GM19238 (cell line): ENCODE measurements at regions not wholly inside any gene's neighbourhood (a gene's known extent, or its start where the extent isn't known, plus 50 kb on each side); places are given as distances from the start of the nearest gene placed in this dataset.
"Not testable (repeated sequence)": the region's sequence is repeated elsewhere in the genome, so short reads cannot be mapped to it uniquely, and the experiment has no call there.

Experiments used
- DNase-seq: peaks from one replicate; pipeline ENCODE4 v3.0.0; 2011; ENCODE audit warnings: low spot score; ENCODE audit not compliant: insufficient read length

DNA sequence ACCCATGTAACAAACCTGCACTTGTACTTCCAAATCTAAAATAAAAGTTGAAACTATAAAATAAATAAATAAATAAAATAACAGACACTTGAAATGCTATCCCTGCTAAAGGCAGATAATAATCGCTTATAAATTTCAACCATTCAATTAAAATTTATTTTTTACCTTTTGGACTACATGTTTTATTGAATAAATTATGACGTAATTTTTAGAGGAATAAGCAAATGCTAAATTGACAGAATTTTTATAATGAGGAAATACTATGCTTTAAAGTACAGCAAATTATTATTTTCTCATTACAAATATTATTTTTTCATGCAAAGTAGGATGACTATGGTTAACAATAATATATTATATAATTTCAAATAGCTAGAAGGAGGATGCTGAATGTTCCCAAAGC lies 658.6 kb upstream of the LMO3 start:
- DNase-seq, result no peak

DNA sequence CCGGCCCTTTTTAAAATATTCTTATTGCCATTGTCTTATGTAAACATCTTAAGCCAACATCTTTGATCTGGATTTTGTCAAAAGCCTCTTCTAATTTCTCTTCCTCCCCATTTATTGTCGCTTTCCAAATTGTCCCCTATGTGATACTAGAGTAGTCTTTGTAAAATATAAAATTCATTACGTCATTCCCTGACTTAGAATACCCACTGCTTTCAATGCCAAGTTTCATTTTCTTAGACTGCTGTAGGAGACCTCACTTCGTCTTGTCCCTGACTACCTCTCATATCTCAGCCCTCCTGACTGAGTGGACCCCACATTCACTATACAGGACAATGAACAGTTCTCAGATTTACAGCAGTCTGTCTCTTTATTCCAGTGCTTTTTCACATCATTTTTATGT lies 633.9 kb upstream of the LMO3 start:
- no peak for DNase-seq

DNA sequence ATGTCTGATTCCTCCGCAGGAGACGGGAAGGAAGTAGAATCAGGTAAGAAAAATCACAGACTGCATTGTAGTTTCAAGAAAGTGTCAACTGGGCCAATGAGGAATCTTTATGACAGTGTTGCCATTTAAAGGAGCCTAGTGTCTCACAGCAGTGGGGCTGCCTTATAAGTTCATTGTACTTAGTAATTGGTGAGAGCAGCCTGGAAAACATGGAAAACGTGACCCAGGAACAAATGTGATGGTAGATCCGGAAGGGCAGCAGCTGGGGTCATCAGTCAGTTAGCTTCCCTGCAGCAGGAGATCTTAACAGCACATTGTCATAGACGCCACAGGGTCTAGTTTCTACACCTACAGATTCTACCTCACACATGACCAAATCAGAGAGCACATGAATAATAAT lies 630.0 kb upstream of the LMO3 start:
- DNase-seq, result no peak

DNA sequence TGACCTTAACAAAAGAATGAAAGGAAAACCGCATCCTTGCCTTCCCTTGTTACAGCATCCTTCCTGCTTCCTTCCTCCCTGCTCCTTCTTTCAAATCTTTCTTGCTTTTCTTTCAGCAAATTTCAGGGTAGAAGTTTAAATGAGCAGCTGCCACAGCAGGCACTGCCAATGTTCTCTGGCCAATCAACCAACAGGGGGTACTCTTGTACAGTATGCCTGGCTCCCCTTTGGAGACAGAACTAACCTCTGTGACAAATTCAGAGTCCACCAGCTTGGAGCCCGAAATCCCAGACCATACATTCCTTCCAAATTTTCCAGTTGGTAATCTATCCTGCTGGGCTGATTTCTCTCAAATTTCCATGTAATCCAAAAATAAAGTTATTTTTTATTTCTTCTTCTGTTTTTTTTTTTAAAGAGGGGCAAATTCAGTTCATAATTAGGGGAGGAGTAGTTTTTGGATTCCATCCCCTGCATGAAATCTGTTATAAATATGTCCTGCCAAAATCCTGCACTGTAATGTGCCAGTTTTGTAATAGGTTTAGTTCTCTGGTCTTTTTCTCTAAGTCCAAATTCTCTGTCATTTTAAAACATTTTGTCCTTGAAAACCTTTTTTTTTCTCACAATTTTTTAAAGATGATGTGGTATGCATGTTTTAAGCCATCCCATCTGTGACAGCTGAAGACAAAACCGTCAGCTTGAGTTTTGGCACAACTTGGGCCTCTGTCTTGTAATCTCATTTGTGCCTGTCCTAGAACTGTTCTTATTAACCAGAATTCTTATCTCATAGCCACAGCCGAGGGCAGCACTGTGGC lies 610.0 kb upstream of the LMO3 start:
- no peak for DNase-seq

DNA sequence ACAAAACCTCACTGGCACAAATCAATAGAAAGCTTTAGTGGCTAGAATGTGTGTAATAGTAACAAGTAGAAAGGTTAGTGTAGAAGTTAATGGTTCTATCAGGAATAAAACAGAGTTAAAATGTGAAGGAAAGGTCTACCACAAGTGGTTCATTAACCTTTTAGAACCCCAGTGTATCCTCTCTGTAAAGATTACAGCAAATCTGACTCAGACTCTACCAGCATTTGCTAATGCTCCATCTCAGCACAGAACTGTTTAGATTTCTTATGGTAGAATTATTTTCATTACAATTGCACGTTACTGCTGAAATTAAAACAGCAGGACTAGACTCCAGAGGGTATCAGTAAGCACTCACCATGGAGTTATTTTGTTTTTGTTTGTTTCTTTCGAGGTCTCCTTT lies 609.0 kb upstream of the LMO3 start:
- DNase-seq, result no peak

DNA sequence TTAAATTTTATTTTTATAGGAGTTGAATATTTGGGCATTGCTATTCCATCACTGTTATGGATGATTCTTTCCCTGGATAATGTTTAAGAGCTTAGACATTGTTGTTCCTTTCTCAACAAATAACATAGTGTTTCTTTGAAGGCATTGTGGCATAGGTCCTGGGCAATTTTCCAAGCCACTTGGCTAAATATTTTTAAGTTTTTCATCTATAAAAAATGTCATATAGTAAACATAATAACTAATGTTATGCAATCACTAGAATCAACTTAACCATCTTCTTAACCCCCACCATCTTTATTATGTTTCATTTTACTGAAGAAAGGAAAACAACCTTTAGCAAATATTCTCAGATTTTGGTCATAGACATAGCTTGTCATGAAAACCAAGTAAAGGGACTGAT lies 600.6 kb upstream of the LMO3 start:
- no peak for DNase-seq

DNA sequence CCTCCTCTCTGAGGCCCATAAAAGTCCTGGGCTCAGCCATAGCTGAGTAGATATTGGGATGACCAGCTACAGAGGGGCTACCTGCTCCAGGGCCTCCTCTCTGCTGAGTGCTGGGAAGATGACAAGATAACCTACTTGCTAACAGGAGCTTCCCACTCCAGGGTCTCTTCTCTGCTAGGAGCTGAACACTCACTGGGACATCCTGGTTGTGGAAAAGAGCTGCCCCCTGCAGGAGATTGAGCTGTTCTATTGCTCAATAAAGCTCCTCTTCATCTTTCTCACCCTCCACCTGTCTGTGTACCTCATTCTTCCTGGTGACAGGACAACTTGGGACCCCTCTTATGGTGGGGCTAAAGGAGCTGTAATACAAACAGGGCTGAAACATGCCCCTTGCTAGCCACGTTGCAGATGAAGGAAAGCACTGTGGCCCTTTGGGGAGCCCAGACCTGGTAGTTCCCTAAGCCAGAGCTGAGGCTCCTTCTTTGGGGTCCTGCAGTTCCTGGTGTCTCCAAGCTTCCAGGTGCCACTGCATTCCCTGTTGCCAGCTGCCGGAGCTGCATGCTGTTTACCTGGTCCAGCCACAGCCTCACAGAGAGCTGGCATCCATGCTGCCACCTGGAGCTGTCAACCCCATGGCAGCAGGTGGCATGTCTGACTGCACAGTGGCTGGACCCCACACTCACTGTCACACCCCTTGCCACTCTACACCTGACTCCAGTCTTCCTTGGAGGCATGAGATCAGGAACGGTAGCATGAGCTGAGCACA lies 598.5 kb upstream of the LMO3 start:
- no peak for DNase-seq

DNA sequence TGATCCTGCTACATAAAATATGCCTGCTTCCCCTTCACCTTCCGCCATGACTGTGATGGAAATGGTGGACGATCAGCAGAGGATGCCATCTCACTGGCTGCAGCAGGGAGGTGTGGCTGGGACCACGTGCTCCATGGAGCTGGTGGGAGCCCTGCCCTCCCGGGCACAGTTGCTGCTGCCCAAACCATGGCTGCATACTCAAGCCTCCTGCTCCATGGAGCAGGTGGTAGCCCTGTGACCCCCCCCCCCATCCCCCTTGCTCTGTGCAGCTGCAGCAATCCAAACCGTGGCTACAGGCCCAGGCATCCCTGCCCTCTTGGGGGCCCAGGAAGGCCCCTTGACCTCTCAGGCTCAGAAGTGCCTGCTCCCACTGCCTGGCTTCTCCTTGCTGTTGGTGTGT lies 597.5 kb upstream of the LMO3 start:
- DNase-seq, result no peak

DNA sequence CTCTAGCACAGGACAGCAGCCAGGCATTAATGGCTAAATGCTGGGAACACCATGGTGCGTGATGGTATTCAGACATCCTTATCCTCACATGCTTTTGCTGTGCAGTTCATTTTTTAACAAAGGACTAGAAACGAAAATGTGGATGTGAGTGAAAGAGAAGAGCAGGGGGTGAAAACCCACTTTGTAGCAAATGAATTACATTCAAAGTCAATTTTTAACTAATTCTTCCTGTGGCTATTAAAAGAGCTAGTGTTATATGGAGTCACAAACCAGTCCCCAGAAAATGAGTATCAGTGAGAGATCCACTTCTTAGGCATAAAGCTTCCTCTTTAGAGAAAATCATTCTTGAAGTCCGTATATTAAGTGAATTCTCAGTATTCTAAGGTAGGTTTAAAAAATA lies 592.0 kb upstream of the LMO3 start:
- DNase-seq, result no peak

DNA sequence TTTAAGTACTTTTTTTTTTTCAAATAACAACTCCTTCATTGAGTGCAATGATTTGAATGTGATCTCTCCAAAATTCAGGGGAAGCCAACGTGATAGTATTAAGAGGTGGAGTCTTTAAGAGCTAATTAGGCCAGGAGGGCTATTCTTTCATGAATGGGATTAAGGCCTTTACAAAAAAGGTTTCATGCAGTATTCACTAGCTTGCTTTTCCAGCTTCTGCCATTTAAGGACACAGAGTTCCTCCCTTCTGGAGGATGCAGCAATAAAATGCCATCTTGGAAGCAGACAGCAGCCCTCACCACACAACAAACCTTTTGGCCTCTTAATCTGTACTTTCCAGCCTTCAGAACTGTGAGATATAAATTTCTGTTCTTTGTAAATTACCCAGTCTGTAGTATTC lies 586.8 kb upstream of the LMO3 start:
- no peak for DNase-seq

DNA sequence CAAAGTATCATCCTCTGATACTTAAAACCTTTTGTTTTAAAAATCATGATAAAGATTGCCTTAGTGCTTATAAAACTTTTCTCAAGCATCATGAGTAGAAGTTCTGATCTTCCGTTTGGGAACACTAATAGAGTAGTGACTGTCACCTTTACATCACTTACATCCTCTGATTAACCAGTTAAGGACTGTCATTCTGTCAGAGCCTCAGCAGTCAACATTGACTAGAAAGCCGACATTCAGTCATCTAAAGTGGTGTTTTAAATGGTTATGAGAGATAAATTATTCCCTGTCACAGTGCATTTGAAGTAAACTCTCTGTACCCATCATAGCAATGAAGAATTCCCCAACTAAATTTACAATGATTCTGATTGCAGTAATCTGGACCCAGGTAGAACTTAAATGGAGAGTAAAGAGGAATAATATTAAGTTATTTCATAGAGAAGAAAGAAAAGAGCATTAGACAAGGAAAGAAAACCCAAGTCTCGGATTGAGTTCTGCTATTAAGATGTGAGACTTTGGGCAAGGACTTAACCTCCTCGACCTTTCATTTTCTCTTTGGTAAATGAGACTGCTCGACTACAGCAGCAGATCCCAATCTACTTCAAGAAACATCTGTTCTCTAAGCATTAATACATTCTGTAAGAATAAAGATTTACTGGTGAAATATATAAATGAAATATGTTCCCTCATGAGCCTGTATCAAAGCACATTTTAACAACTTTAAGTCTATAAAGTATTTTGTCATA lies 563.9 kb upstream of the LMO3 start:
- no peak for DNase-seq

DNA sequence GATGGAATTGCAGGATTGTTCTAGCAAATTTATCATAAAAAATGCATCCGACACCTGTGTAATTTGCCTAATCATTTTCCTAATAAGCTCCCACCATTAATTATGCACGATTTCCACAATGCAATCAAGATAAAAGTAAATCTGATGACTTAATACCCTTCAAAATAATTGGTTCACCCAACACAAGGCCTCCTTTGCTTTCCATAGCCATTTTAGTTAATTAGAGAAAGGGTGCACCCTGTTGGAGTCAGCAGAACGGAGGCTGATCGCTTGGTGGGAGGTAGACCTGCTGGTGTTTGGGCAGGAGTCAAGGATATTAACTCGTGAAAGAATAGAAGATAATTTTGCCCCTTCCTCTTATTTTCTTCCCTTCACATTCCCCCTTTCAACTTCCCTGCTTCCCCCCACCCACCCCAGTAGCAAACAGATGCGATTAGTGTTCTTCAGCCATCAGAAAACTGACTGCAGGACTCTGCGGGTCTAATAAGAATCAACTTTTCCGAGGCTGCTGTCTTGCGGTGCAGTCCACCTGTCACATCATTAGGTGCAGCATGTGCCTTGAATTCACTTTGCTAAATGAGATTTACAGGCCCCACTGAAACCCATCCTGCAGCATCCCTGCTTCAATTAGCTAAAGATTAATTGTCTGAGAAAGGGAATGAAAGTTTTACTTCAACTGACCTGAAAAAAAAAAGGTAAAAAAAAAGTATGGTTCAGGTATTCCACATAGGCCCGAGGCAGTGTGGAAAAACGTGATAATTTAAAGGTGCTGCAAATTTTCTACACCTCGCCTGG lies 553.7 kb upstream of the LMO3 start:
- DNase-seq, result no peak

DNA sequence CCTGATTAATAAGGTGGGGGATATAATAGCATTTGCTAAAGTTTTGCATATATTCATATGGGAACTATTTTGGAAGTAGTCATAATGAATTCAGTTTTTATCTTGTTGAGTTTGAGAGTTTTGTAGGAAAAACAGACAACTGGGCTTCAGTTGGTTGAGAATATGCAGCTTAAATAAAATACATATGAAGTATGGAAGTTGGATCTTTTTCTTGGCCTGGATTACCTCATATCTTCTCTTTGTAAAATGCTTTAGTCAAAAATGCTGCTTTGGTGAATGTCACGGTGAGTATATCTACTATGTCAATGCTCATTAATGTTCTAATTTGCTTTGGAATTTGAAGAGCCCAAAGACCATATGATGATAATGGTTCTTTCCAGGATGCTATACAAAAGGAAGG lies 552.2 kb upstream of the LMO3 start:
- DNase-seq, result no peak

DNA sequence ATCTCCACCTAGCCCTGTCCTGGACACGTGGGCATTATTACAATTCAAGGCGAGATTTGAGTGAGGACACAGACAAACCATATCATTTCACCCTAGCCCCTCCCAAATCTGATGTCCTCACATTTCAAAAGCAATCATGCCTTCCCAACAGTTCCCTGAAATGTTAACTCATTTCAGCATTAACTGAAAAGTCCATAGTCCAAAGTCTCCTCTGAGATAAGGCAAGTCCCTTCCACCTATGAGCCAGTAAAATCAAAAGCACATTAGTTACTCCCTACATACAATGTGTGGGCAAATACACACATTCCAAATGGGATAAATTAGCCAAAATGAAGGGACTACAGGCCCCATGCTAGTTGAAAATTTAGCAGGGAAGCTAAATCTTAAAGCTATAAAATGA lies 546.0 kb upstream of the LMO3 start:
- no peak for DNase-seq

DNA sequence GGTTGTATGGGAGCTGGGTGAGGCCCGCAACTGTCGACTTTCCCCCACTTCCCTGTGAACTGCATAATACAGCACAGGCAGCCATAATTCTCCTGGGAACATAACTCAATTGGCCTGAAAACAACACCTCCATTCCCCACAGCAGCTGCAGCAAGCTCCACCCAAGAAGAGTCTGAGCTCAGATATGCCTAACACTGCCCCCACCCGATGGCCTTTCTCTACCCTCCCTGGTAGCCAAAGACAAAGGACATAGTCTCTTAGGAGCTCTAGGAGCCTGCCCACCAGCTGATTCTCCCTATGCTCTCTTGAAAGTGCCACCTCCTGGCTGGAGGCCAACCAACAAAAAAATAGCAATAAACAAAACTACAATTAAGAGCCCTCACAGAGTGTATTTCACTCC lies 542.7 kb upstream of the LMO3 start:
- no peak for DNase-seq

DNA sequence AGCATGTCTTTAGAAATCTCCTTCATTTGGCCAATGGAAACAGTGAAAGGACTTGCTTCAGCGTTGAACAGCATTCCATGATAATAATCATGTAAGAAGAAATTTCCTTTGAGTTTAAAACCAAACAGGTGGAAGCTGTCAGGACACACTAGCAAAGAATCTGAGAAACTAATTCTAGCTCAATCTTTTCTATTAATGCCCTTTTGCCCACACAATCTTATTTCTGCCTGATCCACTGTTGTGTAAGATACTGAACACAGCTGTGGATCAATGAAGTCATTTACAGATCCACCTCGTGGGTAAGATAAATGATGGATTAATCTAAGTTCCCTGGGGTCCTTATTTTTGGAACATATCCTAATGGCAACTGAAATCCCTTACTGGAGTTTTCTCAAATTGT lies 536.9 kb upstream of the LMO3 start:
- no peak for DNase-seq

DNA sequence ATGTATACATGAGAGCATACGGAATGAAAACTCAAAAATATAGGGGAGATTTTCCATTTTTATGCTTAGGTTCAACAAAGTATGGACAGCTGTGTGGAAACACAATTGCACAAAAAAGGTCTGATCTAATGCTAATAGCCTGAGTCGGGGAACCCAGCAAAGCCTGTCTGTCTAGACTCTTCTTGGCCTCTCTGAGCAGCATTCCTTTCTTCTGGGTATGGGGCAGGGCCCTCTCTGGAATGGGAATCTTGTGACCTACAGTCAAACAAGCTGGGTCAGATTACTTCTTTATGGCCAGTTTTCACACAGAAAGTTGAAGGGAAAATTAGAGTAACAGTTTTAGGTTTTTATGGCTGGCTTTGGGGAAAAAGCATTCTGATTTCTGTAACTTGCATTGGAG lies 534.0 kb upstream of the LMO3 start:
- no peak for DNase-seq

DNA sequence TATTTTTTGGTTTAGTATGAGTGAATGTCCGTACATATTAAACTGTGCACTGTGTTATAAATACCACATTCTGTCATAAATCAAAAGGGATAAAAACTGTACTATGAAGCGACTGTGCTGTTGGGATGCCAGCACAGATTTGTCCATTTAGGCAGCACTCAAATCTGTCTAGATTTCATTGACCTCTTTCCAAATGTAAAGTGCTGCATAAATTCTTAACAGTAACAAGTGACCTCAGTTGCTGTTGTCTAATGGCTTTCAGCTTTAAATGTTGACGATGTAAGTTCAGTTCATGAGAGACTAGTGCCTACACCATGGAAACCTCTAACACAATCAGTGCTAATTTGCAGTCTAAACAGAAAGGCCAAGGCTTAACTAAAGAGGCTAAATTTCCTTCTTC lies 531.4 kb upstream of the LMO3 start:
- no peak for DNase-seq

DNA sequence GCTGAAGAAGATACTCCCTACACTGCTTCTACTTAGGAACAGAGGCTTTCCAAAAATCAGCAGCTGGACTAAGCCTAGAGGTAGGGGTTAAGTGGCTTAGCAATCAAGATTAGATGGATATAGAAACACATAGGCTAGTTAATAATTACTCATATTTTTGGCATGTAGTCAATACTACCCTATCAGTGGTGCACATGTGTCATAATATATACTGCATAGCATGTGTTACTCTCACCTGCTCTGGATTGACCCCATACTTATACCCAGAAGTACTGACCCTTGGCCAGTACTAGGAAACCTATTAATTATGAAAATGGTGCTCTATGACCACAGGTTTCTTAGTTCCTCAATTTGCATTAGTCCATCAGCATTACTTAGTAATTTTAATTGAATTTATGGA lies 528.4 kb upstream of the LMO3 start:
- no peak for DNase-seq

DNA sequence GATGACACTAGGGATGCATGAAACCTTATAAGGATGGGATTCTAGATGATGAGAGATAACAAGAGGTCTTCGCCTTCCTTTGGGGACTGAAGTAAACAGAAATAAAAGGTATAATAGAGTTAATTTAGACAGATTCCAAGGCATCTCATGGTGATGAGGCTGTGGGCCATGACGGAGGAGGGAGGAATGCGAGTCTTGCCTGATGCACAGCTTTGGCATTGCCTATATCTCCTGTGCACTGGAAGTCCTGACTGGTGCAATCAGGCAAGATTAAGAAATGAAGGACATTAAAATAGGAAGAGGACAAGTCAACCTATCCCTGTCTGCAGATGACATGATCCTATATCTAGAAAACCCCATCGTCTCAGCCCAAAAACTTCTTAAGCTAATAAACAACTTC lies 526.4 kb upstream of the LMO3 start:
- no peak for DNase-seq

DNA sequence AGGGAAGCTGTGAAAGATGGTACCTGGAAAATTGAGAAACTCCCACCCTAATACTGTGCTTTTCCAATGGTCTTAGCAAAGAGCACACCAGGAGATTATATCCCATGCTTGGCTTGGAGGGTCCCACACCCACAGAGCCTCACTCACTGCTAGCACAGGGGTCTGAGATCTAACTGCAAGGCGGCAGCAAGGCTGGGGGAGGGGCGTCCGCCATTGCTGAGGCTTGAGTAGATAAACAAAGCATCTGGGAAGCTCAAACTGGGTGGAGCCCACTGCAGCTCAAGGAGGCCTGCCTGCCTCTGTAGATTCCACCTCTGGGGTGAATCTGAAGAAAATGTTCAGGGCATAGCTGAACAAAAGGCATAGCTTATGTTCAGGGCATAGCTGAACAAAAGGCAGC lies 510.6 kb upstream of the LMO3 start:
- DNase-seq, result not testable (repeated sequence)

DNA sequence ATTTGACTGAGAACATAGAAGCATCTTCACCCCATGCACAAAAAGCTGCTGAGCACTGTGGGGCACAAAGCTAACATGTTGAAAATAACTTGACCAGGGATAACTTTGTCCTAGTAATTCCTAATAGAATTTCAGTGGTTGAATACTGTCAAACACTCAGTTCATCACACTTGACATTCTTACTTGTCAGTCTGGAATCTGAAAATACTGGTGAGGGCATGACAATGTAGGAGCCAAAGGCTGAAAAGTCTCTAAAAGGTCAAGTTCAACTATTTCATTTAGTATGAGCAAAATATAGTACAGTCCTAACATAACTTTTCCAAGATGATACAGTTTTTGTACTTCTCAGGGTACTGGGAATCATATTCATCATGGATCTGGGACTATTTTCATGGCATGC lies 504.4 kb upstream of the LMO3 start:
- DNase-seq, result no peak
